Amniotic stem cell (primary cell): ENCODE measurements at regions not wholly inside any gene's neighbourhood (a gene's known extent, or its start where the extent isn't known, plus 50 kb on each side); places are given as distances from the start of the nearest gene placed in this dataset.

Source experiments
- DNase-seq: peaks from one replicate; lab custom pipeline; 2025; lab: John Stamatoyannopoulos, UW

DNA sequence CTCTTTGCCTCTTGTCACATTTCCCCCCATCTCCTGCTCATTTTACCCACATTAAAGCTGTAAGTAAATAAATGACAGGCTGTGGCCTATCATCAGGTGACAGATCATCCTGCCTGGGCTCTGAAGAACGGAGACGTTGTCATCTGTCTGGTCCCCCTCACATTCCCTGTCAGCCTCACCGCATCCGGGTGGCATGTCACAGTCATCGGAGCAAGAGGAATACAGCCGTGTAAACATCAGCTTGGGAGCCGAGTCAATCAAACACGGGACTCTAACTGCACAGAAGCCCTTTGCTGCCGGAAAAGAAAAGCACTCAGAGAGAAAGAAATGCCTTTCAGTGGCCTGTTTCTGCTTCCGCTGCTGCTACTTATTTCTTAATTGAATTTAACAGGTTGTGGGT, 371.9 kb upstream of the ID4 start:
- no peak for DNase-seq

DNA sequence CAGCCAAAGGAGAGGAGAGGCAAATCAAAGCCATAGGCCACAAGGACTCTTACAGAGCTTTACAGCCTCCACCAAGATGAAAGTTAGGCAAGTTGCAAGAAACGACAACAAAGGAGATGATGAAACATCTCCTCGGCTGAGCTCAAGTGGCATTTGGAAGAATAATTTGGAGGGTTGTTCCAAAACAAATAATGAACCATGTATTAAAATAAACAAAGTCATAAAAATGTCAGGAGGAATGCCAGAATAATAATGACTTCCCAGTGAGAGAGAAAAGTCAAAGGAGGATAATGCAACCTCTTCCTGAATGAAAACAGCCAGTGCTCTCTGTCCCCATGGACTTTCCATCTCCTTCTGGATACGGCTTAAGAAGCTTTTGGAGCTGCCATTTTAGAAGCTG, 371.4 kb upstream of the ID4 start:
- no peak for DNase-seq

DNA sequence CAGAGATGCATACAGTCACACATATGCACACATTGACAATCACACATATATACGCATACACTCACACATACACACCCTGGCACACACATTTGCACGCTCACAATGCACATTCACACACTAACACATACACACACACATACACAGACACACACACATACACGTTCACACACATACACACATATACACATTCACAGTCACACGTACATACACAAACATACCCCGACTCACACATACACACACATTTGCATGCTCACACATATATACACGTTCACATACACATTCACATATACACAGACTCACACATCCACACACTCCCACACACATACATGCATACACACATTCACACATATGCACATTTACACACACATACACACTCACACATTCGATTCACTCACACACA, 366.8 kb upstream of the ID4 start:
- DNase-seq, result no peak

DNA sequence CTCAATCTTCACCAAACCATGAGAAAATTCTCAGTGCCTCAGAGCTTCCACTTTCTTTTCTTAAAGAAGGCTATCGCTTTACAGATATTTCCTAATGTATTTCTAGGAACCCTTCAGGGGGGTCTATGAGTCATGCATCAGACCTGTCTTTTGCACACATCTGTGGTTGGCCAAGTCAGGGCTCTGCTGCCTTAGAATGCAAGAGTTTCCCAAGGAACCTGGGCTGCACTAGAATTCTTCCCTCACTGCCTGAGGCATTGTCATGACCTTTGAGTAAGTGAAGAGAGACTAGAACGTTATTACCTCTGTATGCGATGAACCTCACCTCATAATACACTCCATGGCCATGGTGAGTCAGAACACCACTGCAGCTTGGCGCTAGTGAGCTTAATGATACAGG, 365.0 kb upstream of the ID4 start:
- no peak for DNase-seq

DNA sequence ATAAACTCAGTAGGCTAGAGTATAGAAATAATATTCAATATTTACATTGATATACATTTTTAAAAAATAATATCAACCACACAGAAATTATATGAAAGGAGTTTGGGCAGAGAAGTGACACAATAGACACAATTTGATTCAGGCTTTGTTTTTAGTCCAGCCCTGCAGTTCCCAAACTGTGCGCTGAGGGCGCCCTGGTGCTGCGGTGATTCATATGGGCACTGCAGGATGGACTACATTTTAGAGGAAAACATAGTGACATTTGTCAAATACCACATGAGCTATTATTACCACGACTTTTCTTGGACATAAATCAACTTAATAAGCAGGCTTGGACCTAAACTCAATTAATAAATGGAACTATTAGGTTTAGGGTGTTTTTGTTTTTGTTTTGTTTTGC, 364.3 kb upstream of the ID4 start:
- DNase-seq, result no peak

DNA sequence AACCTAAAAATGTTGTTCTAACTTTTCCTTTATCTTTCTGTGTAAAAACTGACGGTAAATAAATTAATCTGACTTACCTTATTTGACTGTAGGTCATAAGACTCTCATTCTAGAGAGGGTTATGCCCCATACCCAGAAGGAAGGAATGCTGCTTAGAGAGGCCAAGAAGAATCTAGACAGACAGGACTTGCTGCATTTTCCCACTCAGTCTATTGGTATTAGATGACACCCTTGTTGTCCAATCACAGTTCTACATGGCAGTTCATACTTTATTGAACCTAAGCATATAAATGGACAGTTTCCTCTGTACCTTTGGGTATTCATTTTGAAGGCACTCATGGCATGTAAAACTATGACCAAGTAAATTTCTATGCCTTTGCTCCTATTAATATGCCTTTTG, 359.6 kb upstream of the ID4 start:
- no peak for DNase-seq

DNA sequence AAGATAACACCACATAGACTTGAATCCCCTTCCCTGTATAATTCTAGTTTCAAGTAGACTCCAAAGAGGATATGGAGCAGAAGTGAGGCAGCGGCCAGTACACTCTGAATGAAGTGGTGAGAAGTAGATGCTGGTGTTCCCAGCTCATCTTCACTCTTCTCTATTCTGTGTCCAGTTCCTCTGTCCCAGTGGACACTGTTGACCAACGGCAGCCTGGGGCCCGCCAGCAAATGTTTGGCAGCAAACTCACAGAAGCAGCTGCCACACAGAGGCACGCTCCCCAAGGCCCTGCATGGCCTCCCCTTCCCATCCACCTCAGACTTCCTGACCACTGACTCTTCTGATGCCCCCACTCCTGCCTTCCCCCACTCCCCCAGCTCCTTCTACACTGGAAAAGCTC, 358.9 kb upstream of the ID4 start:
- DNase-seq, result no peak

DNA sequence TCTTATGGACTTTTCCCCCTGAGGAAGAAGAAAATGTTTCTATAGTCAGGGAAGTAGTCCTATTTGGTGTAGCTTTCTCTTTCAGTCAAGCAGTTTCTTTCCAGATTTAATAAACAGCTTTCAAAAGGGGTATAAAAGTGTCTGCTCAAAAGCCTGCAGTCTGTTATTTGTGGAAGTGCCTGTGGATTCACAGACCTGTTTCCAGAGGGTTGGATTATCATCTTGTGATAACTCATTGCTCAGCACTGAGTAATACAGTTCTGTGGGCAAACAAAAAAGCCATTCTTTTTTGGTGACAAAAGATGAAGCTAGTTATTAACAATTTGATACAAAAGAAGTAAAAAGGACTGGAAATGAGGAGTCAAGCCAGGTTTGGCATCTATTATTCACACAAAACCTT, 358.2 kb upstream of the ID4 start:
- no peak for DNase-seq

DNA sequence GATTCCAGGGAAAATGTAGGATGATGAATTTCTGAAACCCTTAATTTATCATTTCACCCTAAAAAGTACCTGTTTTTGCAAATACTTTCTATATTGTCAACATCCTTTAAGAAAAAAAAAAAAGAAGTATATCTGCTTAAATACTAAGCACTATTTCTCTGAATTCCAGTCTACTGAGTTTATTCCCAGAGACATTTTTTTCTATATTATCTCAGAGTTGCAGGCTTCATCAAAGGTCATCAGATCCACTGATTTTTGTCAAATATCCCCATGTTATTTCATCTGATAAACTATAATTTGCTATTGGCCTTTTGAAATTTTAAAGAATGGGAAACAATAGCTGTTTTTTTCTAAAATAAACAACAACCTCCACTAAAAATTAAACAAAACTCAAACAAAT, 357.6 kb upstream of the ID4 start:
- no peak for DNase-seq

DNA sequence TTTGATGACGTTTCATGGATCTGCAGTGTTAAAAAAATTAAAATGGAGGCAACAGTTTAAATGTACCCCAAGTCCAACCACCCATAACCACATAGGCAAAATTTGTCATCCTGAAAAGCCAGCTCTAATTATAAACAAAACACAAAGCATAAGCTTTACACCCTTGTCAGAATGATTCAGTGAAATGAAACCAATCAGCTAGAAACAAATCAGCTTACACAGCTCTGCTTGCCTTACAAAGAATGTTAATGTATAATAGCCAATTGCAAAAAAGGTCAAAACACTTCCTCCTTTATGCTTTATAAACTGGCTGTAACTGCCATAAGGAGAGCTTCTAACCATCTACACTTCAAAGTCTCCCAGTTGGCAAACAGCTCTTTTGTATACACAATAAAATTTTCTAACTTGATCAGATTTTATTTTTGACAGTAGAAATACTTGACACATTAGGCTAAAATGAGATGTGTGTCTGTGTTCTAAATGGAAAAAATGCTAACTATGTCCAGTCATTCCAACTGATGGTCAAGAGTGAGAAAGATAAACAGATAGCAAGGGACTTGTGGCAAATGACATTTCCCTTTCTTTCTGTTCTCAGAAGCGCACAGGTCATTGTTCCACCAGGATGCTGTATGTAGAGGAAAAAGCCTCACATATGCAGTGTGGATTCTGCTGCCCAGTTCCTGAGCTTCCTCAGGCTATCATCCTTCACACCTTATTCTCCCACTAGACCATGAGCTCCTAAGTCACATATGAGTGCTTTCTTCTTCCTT, 344.3 kb upstream of the ID4 start:
- DNase-seq, result no peak

DNA sequence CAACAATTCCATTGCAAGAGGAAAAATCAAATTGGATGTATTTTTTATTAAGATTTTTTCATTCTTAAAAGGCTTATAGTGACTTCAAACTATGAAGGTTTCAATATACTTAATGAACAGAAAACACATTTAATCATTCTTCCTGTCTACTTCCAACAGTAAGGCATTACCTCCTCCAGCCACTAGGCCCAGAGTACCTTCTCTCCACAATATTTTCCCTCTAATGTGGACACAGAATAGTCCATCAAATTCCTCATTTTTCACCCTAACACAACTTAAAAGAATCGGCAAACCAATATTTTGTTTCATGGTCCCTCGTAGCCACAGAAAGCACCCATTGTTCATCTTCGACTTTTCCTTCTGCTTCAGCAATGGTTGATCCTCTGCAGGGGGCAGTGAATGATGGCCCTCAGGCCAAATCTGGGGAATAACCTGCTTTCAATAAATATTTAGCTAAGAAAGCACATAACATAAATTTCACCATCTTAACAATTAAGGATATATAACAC, 335.4 kb upstream of the ID4 start:
- DNase-seq, result no peak

DNA sequence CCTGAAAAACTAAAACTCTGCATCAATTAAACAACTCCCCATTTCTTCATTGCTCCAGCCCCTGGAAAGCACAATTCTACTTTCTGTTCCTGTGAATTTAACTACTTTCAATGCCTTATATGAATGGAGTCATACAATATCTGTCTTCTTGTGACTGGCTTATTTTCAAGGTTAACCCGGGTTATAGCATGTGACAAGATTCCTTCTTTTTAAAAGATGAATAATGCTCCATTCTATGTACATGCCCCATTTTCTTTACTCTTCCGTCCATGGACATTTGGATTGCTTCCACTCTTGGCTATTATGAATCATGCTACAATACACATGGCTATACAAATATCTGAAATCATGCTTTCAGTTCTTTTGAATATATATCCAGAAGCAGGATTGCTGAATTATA, 334.9 kb upstream of the ID4 start:
- DNase-seq, result no peak

DNA sequence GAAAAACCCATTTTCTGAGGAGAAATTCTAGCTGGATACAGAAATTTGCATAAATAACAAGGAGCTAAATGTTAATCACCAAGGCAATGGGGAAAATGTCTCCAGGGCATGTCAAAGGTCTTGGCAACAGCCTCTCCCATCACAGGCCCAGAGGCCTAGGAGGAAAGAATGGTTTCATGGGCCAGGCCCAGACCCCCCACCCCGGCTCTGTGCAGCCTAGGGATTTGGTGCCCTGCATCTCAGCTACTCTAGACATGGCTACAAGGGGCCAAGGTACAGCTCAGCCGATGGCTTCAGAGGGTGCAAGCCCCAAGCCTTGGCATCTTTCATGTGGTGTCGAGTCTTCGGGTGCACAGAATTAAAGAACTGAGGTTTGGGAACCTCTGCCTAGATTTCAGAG, 321.2 kb upstream of the ID4 start:
- DNase-seq, result no peak

DNA sequence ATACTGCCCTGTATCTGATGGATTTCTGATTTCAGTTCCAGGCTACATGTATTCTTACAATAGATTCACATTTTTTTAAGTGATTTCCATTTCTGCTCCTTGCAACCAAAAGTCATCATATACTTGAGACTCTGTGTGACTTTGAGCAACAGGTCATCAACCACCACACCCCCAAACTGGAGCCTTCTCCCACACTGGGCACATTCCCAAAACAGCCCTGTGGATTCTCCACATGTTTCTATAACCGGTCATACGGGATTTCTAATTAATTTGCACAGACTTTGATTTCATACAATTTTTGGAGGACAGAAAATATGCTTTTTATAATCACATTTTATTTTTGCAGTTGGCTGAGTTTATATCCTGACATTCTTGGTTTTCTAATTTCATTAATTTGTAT, 317.2 kb upstream of the ID4 start:
- DNase-seq, result no peak

DNA sequence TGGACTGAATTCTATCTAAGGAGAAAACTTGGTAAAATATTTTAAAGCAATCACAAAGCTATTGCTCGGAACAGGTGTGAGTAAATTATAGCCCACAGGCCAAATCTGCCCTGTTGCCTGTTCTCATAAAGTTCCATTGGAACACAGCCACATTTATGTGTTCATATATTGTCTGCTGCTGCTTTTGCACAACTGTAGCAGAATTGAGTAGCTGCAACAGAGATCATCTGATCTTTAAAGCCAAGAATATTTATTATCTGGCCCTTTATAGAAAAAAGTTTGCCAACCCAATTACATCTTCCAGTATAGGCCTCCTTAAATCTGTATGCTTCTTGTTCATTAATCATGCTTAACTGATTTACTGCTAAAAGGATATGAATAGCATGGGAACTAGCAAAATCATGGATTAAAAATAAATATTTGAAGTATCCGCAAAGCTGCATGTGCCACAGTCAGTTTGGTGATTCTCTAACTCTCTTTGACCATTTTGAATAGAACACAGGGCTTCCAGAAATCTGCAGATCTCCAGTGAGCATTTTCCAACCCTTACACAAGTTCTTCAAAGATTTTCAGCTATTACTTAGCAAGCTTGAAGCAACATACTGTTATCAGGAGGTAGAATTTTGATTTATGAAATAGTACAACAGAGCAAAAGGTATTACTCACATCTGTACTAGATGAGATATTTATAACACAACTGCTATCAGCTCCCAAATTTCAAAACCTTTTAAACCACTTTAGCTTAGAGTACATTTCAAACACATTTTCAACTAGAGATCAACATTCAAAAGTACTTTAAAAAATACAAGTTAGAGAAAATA, 312.6 kb upstream of the ID4 start:
- DNase-seq, result no peak

DNA sequence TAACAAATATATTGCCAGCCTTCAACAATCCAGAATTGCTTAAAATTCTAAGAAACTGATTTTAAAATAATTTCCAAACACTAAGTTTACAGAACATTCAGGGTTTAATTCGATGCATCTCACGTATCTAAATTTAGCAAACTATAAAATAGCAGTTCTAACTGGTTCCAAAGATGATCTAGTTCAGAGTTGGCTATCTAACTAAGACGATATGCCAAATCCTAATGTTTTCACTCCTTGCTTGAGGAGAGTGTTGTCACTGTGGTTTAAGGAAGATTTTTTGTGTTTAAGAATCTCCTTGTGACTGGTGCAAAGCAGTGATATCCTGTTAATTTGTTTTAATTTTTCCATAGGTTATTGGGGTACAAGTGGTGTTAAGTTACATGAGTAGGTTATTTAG, 311.5 kb upstream of the ID4 start:
- DNase-seq, result no peak

DNA sequence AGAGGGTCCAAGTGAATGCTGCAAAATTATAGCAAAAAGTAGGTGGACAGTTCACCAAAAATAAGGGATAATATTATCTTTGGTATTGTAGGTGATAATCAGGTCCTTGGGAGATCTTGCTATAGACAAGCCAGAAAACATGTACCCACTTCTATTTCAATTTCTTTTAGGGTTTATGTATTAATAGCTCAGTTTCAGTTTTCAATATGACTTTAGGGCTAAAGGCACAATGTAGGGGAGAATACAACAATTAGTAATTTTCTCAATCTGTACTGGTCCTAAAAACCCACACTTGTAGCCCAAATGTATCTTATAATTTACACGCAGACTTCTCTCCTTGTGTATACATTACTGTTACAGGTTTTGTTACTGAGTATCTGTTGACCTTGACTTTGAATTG, 307.0 kb upstream of the ID4 start:
- no peak for DNase-seq

DNA sequence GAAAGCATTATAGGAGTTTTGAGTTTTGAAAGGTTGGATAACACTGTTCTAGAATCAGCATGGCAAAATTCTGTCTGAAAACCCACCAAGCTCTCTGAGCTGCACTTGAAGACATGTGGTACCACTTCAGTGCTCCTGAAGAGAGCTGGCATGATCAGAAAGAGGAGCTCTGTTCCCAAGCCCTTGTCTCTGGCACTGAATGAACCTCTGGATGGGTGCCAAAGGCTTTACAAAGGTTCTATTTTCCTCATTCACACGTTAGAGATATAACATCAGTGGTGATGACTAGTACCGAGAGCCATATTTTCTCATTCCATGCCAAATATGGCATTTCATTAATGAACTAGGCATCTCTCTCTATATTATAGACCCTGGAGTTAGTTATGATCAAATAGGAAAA, 301.8 kb upstream of the ID4 start:
- no peak for DNase-seq

DNA sequence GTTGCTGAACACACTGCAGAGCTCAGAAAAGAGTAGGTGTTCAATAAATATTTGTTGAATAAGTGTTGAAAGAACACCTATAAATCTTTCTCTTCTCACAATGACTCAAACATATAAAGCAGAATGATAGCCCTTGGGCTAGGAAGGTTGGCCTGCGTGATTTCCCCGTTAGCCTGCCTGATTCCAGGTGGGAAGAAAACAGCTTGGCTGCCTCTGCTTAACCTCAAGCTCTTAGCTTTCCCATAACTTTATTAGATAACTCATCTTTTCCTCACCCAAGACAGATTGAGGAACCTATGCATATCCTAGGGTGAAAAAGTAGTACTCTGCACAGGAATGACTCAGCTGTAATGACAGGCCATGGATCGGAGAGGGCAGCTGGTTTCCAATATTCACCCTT, 300.3 kb upstream of the ID4 start:
- DNase-seq, result no peak

DNA sequence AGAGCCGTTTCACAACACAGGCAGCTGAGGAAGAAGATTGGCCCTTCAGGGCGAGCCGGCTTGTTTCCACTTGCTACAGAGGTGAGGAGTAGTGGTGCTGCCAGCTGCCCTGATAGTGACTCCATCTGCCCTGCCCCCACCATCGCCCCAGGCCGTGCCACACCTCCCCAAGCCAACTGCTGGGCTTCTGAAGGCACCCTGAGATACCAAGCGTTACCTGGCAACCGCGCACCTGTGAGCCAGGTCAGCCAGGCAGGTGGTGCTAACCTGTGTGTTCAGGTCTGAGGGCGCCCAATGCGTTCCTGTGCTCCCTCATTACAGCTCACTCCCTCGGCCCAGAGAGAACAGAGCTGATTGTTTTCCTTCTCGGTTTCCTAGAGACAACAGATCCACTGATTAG, 299.1 kb upstream of the ID4 start:
- no peak for DNase-seq

DNA sequence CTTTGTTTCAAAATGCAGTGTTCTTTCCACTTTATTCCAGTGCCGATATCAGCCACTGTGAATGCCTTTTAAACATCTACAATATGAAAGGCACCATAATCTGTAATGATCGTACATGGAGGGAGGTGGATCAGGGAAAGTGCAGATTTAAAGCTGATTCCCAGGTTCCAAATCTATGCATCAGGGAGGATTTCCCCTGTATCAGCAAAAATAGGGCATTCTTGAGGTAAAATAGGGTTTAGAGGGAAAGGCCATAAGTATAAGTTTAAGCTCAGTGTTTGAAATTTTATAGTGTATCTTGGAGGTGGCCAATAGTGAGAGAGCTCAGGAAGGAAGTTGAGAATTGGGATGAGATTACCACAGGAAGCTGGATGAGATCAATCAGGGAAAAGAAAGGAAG, 289.7 kb upstream of the ID4 start:
- DNase-seq, result no peak

DNA sequence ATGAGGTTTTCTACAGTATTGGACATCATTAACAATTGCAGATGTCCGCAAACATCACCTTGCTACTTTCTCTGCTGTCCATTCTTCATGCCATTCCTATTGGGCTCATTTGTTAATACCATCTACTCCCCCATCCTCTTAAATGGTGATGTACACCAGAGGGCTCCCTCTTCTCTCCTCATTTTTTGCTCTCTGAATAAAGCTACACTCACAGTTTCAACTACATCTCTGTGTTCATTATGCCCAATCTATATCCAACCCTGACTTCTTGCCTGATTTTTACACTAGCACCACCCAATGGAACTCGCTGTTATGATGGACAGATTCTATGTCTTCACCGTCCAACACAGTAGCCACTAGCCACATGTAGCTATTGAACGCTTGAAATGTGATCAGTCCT, 288.1 kb upstream of the ID4 start:
- no peak for DNase-seq

DNA sequence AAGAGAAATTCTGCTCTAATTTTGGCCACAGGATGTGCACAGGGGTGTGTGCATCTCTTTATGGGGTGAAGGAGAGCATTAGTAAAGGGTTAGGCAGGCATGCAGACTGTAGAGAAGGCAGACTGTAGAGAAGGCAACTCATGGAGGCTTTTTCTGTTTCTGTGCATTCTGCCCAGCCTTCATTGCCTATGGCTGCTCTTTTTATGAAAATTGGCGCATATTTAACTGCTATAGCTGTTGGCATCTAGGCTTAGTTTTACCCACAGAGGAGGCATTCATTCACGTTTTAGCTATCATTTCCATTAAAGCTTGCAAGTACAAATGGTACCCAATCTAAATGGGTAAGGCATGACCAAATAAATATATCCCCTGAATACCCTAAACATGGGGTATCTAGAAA, 286.8 kb upstream of the ID4 start:
- DNase-seq, result no peak

DNA sequence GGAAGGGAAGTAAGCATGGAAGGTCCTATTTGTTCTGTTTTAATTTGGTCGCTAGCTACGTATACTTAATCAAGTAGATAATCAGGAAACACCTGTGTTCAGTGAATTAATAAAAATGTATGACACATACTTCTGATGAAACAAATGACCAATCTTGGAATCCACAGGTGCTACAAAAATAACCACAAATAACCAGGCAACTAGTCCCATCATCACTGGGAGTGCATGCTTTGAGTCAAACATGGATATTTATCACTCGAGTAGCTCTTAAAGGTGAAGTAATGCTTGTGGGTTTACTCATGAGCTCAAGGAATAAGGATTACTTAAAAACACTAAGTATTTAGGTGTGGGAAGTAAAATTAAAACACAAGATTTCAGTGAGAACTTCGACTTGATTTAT, 285.6 kb upstream of the ID4 start:
- DNase-seq, result no peak
